ENCODE measurements at regions not wholly inside any gene's neighbourhood (a gene's known extent, or its start where the extent isn't known, plus 50 kb on each side); places are given as distances from the start of the nearest gene placed in this dataset.

DNA sequence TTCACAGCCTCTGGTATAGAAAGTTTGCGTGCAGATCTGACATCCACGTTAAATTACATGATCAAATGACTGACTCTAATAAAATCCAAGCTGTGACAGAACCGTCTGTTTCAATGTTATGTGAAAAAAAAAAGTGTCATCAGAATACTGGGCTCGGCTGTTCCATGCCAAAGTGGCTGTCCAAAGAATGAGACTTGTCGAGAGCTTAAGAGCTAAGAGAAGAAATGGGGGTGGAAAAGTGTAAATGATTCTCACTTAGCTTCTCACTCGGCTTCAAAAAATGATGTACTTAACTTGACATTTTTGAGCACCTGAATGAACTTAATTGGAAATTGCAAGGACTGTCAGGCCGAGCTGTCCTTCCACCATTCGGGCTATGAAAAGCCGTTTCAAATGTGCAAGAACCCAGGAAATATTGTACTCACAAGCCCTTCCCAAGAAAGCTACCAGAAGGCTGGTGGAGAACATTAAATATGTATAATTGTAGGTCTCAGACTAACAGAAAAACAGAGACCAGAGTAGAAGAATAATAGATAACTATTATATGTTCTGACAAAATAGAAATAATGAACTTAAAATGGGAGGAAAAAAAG lies 78.0 kb downstream of the DIO3 start:
- H3K9me3 ChIP-seq (replicated peaks), result peaks cover 12% of the 10 kb centered on the region
- H3K4me3 ChIP-seq, result no peak overlapping the region
- H3K27ac ChIP-seq (replicated peaks), result no peak overlapping the region
- H3K36me3 ChIP-seq, result no peaks in the 10 kb centered on the region
- H3K4me1 ChIP-seq, result no peaks in the 10 kb centered on the region
- intact Hi-C loops (cut with micrococcal nuclease), result no loop called here
- no peak for DNase-seq
- H3K27me3 ChIP-seq (ENCODE audit: low read depth), result peaks cover 42% of the 10 kb centered on the region
- TF ChIP-seq, protein P1, sequence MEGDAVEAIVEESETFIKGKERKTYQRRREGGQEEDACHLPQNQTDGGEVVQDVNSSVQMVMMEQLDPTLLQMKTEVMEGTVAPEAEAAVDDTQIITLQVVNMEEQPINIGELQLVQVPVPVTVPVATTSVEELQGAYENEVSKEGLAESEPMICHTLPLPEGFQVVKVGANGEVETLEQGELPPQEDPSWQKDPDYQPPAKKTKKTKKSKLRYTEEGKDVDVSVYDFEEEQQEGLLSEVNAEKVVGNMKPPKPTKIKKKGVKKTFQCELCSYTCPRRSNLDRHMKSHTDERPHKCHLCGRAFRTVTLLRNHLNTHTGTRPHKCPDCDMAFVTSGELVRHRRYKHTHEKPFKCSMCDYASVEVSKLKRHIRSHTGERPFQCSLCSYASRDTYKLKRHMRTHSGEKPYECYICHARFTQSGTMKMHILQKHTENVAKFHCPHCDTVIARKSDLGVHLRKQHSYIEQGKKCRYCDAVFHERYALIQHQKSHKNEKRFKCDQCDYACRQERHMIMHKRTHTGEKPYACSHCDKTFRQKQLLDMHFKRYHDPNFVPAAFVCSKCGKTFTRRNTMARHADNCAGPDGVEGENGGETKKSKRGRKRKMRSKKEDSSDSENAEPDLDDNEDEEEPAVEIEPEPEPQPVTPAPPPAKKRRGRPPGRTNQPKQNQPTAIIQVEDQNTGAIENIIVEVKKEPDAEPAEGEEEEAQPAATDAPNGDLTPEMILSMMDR (IDR thresholded peaks at IDR 0.05; ENCODE audit: borderline replicate concordance), result no peak

DNA sequence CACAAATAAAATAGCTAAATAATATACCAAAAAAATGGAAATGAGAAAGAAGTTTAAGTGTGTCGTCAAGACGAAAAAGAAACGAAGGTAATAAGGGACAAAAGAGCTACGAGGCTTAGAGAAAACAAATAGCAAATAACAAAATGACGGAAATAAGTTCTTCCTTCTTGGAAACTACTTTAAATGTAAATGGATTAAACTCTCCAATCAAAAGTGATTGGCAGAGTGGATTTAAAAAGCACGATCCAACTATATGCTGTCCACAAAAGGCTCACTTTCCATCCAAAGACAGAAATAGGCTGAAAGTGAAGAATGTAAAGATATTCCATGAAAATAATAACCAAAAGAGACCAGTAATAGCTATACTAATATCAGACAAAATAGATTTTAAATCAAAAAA lies 82.4 kb downstream of the DIO3 start:
- H3K4me1 ChIP-seq, result no peaks in the 10 kb centered on the region
- no peak overlapping the region for H3K27ac ChIP-seq (replicated peaks)
- intact Hi-C loops (cut with micrococcal nuclease), result no loop called here
- peaks cover 46% of the 10 kb centered on the region for H3K9me3 ChIP-seq (replicated peaks)
- H3K36me3 ChIP-seq, result no peaks in the 10 kb centered on the region
- H3K4me3 ChIP-seq, result no peak overlapping the region
- TF ChIP-seq, protein P1 (IDR thresholded peaks at IDR 0.05; ENCODE audit: borderline replicate concordance), result no peak
- no peak for DNase-seq
- H3K27me3 ChIP-seq (ENCODE audit: low read depth), result peaks cover 11% of the 10 kb centered on the region

DNA sequence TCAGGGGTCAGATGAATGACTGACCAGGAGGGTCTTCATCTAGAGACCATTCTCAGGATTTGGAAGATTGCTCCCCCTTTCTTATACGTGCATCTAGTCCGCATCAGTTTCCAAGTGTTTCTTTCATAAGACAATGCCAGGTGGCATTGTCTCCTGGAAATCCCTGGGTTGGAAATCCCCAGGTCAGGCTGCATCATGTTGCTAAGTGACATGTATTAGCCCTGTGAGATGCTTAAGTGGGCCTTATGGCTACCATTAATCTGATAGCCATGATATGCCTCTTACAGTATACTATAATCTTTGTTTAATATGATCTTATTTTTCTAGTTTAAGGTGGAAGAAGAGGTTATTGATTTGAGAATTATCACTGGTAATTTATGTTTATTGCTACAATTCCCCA lies 92.8 kb downstream of the DIO3 start:
- no peaks in the 10 kb centered on the region for H3K4me1 ChIP-seq
- TF ChIP-seq, protein P1 (IDR thresholded peaks at IDR 0.05; ENCODE audit: borderline replicate concordance), result no peak
- no peak overlapping the region for H3K4me3 ChIP-seq
- H3K27me3 ChIP-seq (ENCODE audit: low read depth), result peaks cover 71% of the 10 kb centered on the region
- no peaks in the 10 kb centered on the region for H3K36me3 ChIP-seq
- no peak for DNase-seq
- intact Hi-C loops (cut with micrococcal nuclease), result no loop called here
- H3K9me3 ChIP-seq (replicated peaks), result peaks cover 10% of the 10 kb centered on the region
- H3K27ac ChIP-seq (replicated peaks), result no peak overlapping the region

DNA sequence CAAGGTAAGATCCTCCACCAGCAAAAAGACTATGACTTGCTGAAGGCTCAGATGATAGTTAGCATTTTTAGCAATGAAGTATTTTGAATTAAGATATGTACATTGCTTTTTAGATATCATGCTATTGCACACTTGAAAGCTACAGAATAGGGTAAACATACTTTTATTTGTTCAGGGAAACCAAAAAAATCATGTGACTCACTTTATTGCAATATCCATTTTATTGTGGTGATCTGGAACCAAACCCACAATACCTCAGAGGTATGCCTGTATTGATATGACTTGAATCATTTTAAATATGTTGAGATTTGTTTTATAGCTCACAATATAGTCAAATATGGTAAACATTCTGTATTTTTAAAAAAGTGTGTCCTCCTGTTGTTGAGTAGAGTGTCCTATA lies 96.1 kb downstream of the DIO3 start:
- TF ChIP-seq, protein P1 (IDR thresholded peaks at IDR 0.05; ENCODE audit: borderline replicate concordance), result no peak
- Histone ChIP-seq H3K36me3 (no peaks in the 10 kb centered on the region), H3K27ac (replicated peaks) (no peak overlapping the region), H3K9me3 (replicated peaks) (no peaks in the 10 kb centered on the region), H3K4me3 (no peak overlapping the region), H3K4me1 (no peaks in the 10 kb centered on the region), H3K27me3 (ENCODE audit: low read depth) (peaks cover 79% of the 10 kb centered on the region)
- intact Hi-C loops (cut with micrococcal nuclease), result no loop called here
- no peak for DNase-seq

DNA sequence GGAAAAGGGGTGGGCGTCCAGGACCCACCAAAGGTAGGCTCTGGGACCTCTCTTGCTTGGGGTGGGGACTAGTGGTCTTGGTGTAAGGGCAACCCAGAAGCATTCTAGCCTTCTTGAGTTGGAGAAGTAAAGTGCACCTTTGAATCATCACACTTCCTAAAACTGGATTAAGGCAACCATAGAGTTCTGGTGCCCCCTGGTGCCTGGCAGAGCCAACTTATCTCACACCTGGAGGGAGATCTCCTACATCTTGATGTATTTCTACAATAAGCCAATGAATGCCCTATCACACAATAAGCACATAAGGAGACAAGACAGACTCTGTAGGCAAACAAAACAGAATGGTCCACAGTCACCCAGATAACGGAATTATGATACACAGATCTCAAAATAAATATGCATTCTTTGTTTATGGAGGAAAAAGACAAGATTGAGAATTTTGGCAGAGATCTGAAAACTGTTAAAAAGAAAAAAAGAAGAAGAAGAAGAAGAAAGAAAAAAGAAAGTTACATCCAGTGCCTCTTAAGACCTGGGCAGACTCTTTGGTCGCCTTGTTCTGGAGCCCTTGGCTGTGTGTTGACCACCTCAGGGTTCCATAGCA lies 95.9 kb upstream of the PPP2R5C start:
- H3K4me1 ChIP-seq, result no peaks in the 10 kb centered on the region
- TF ChIP-seq, protein P1 (IDR thresholded peaks at IDR 0.05; ENCODE audit: borderline replicate concordance), result peak; percentile 41
- no peak for DNase-seq
- H3K27me3 ChIP-seq (ENCODE audit: low read depth), result peaks cover 66% of the 10 kb centered on the region
- intact Hi-C loops (cut with micrococcal nuclease), result no loop called here
- no peaks in the 10 kb centered on the region for H3K36me3 ChIP-seq
- peaks cover 15% of the 10 kb centered on the region for H3K9me3 ChIP-seq (replicated peaks)
- H3K27ac ChIP-seq (replicated peaks), result no peak overlapping the region
- no peak overlapping the region for H3K4me3 ChIP-seq

Measured in left ventricle myocardium inferior (tissue), 1 donor.